LNCaP clone FGC (cell line): ENCODE measurements at regions not wholly inside any gene's neighbourhood (a gene's known extent, or its start where the extent isn't known, plus 50 kb on each side); places are given as distances from the start of the nearest gene placed in this dataset.

Experiments used
- DNase-seq: peaks from one replicate; pipeline ENCODE4 v3.0.0-alpha.2; 2011; ENCODE audit warnings: low read depth
- H3K4me3 ChIP-seq: 2 replicates; pipeline ENCODE4 v1.5.1; 2011; ENCODE audit warnings: mild to moderate bottlenecking, low read depth, low read length, control low read depth
- CTCF ChIP-seq: IDR thresholded peaks from 2 replicates; pipeline ENCODE4 v1.5.1; 2012; ENCODE audit warnings: mild to moderate bottlenecking; ENCODE audit not compliant: control insufficient read depth, insufficient read depth; ENCODE audit errors: extremely low read depth

DNA sequence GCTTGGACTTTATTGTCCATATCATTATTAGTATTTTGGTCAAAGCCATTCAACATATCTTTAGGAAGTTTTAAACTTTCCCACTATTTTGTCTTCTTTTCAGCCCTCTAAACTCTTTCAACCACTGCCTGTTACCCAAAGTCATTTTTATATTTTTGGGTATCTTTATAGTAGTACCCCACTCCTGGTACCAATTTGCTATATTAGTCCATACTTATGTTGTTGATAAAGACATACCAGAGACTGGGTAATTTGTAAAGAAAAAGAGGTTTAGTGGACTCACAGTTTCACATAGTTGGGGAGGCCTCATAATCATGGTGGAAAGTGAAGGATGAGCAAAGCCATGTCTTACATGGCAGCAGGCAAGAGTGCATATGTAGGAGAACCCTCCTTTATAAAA lies 271.4 kb downstream of the KLHL4 start:
- no peak for DNase-seq
- no peak for TF ChIP-seq CTCF
- H3K4me3 ChIP-seq: no peak overlapping the region

DNA sequence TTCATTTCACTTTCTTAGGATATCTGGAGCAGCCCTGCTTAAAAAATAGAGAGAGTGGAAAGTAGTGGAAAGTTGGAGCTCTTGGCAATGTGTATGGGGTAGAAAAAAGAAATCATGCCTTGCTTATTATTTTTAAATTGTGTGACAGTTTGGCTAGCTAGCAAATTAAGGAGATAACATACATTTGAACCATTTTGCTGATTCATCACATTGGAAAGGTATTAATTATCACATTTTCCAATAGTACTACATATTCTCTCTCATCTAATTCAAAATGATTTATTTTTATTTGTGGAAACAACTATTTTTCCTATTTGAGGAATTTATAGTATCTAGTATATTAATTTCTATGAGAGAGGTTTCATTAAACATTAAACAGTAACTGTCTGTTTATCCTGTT lies 280.4 kb downstream of the KLHL4 start:
- H3K4me3 ChIP-seq: no peak overlapping the region
- no peak for DNase-seq
- no peak for TF ChIP-seq CTCF

GRCh38 chrX:87805829-87806490 lies 288.4 kb downstream of the KLHL4 start:
- TF ChIP-seq CTCF: no peak
- no peak for DNase-seq
- H3K4me3 ChIP-seq: no peak overlapping the region

DNA sequence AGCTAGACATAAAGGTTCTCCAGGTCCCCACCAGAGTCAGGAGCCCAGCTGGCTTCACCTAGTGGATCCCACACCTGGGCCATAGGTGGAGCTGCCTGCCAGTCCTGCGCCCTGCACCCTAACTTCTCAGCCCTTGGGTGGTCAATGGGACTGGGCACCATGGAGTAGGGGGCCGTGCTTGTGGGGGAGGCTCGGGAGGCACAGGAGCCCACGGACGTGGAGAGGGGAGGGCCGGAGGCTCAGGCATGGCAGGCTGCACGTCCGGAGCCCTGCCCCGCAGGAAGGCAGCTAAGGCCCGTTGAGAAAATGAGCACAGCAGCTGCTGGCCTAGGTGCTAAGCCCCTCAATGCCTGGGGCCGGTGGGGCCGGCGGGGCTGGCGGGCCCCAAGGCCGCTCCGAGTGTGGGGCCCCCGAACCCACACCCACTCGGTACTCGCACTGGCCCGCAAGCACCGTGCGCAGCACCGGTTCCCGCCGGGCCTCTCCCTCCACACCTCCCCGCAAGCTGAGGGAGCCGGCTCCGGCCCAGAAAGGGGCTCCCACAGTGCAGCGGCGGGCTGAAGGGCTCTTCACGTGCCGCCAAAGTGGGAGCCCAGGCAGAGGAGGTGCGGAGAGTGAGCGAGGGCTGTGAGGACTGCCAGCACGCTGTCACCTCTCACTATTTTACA lies 291.1 kb downstream of the KLHL4 start:
- DNase-seq: no peak
- no peak for TF ChIP-seq CTCF

GRCh38 chrX:87813566-87813965 lies 296.0 kb downstream of the KLHL4 start:
- DNase-seq: no peak
- TF ChIP-seq CTCF: no peak
- H3K4me3 ChIP-seq: no peak overlapping the region

More for the DNA sequence above, 291.1 kb downstream of the KLHL4 start:
- H3K4me3 ChIP-seq: no peak overlapping the region

DNA sequence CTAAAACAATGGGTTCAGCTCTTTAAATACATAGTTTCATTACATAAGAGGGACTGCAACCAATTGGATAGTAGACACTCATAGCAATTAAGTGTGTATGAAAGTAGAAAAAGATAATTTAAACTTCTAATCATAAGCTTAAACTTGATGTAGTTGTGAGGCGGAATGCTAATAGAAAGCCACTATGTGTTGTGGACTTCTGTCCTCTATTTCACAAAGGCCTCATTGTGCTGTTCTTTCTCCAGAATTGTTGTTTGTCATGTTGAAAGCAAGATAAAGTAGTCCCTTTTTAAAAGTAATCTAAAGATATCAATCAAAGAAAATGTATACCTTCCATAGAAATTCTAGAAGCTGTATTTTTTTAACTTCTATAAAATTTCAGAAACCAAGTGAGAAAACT lies 329.4 kb downstream of the KLHL4 start:
- no peak for TF ChIP-seq CTCF

More for the DNA sequence above, 329.4 kb downstream of the KLHL4 start:
- DNase-seq: no peak
- no peak overlapping the region for H3K4me3 ChIP-seq
